ENCODE measurements at regions not wholly inside any gene's neighbourhood (a gene's known extent, or its start where the extent isn't known, plus 50 kb on each side); places are given as distances from the start of the nearest gene placed in this dataset.

- H3K36me3 Mint-ChIP-seq (ENCODE audit: insufficient read depth, unreplicated experiment), result peaks cover 6% of the 10 kb centered on the region
- CTCF ChIA-PET, result no interaction called here
- H3K9me3 Mint-ChIP-seq (ENCODE audit: unreplicated experiment), result peaks cover 7% of the 10 kb centered on the region
- BruUV-seq (replicated peaks), result no TSS peak
- H3K4me1 Mint-ChIP-seq (ENCODE audit: insufficient read depth, unreplicated experiment), result no peaks in the 10 kb centered on the region
- H3K27me3 Mint-ChIP-seq (ENCODE audit: insufficient read depth, unreplicated experiment), result no peaks in the 10 kb centered on the region
- intact Hi-C loops (cut with micrococcal nuclease), result no loop called here
- POLR2A ChIA-PET, result no interaction called here
- no peak for TF ChIP-seq CTCF (IDR thresholded peaks at IDR 0.05; ENCODE audit: unreplicated experiment)
- no peak for DNase-seq (ENCODE audit: unreplicated experiment)
- no peak overlapping the region for H3K4me3 Mint-ChIP-seq (ENCODE audit: unreplicated experiment)
- H3K27ac Mint-ChIP-seq (ENCODE audit: low read depth, unreplicated experiment), result no peak overlapping the region
Measured at GRCh38 chr12:74626397-74626796, 88.8 kb downstream of the ATXN7L3B start.

- ChIA-PET POLR2A (interaction anchor here (1.6 kb wide), 1 partner anchor 21 kb away, joined by 3 read pairs; no protein-coding TSS in a partner anchor), CTCF (interaction anchor here (1.0 kb wide), 1 partner anchor 105 kb away, joined by 3 read pairs; no protein-coding TSS in a partner anchor)
- H3K36me3 Mint-ChIP-seq (ENCODE audit: insufficient read depth, unreplicated experiment), result no peaks in the 10 kb centered on the region
- intact Hi-C loops (cut with micrococcal nuclease), result loop anchor here (10.0 kb wide), 1 partner anchor 526 kb away; no protein-coding TSS in a partner anchor
- no peaks in the 10 kb centered on the region for H3K27me3 Mint-ChIP-seq (ENCODE audit: insufficient read depth, unreplicated experiment)
- no peak for TF ChIP-seq CTCF (IDR thresholded peaks at IDR 0.05; ENCODE audit: unreplicated experiment)
- no peak for DNase-seq (ENCODE audit: unreplicated experiment)
- BruUV-seq (replicated peaks), result no TSS peak
- H3K4me1 Mint-ChIP-seq (ENCODE audit: insufficient read depth, unreplicated experiment), result no peaks in the 10 kb centered on the region
- no peaks in the 10 kb centered on the region for H3K9me3 Mint-ChIP-seq (ENCODE audit: unreplicated experiment)
- H3K4me3 Mint-ChIP-seq (ENCODE audit: unreplicated experiment), result no peak overlapping the region
- no peak overlapping the region for H3K27ac Mint-ChIP-seq (ENCODE audit: low read depth, unreplicated experiment)
Measured at GRCh38 chr12:74641262-74641661, 103.6 kb downstream of the ATXN7L3B start.

GRCh38 chr12:74641694-74642093, 104.1 kb downstream of the ATXN7L3B start:
- no peaks in the 10 kb centered on the region for H3K4me1 Mint-ChIP-seq (ENCODE audit: insufficient read depth, unreplicated experiment)
- intact Hi-C loops (cut with micrococcal nuclease), result loop anchor here (10.0 kb wide), 1 partner anchor 527 kb away; no protein-coding TSS in a partner anchor
- TF ChIP-seq CTCF (IDR thresholded peaks at IDR 0.05; ENCODE audit: unreplicated experiment), result no peak
- no peak overlapping the region for H3K4me3 Mint-ChIP-seq (ENCODE audit: unreplicated experiment)
- no peaks in the 10 kb centered on the region for H3K9me3 Mint-ChIP-seq (ENCODE audit: unreplicated experiment)
- no TSS peak for BruUV-seq (replicated peaks)
- H3K27ac Mint-ChIP-seq (ENCODE audit: low read depth, unreplicated experiment), result no peak overlapping the region
- ChIA-PET CTCF (interaction anchor here (1.0 kb wide), 1 partner anchor 105 kb away, joined by 3 read pairs; no protein-coding TSS in a partner anchor), POLR2A (interaction anchor here (1.6 kb wide), 1 partner anchor 22 kb away, joined by 3 read pairs; no protein-coding TSS in a partner anchor)
- no peak for DNase-seq (ENCODE audit: unreplicated experiment)
- no peaks in the 10 kb centered on the region for H3K36me3 Mint-ChIP-seq (ENCODE audit: insufficient read depth, unreplicated experiment)
- H3K27me3 Mint-ChIP-seq (ENCODE audit: insufficient read depth, unreplicated experiment), result no peaks in the 10 kb centered on the region

GRCh38 chr12:74644681-74645080, 107.0 kb downstream of the ATXN7L3B start:
- DNase-seq (ENCODE audit: unreplicated experiment), result no peak
- Mint-ChIP-seq H3K4me1 (ENCODE audit: insufficient read depth, unreplicated experiment) (no peaks in the 10 kb centered on the region), H3K36me3 (ENCODE audit: insufficient read depth, unreplicated experiment) (no peaks in the 10 kb centered on the region), H3K4me3 (ENCODE audit: unreplicated experiment) (no peak overlapping the region), H3K27ac (ENCODE audit: low read depth, unreplicated experiment) (no peak overlapping the region), H3K27me3 (ENCODE audit: insufficient read depth, unreplicated experiment) (no peaks in the 10 kb centered on the region), H3K9me3 (ENCODE audit: unreplicated experiment) (no peaks in the 10 kb centered on the region)
- no TSS peak for BruUV-seq (replicated peaks)
- intact Hi-C loops (cut with micrococcal nuclease), result loop anchor here (5.0 to 10.0 kb wide), 2 partner anchors 530 to 707 kb away; no protein-coding TSS in a partner anchor
- CTCF ChIA-PET, result interaction anchor here (0.6 to 1.7 kb wide), 4 partner anchors 106 to 864 kb away, joined by 3 to 6 read pairs (median 4); no protein-coding TSS in a partner anchor
- POLR2A ChIA-PET, result no interaction called here
- no peak for TF ChIP-seq CTCF (IDR thresholded peaks at IDR 0.05; ENCODE audit: unreplicated experiment)

Measured in MCF 10A (cell line).